Calu3 (cell line): ENCODE measurements at regions not wholly inside any gene's neighbourhood (a gene's known extent, or its start where the extent isn't known, plus 50 kb on each side); places are given as distances from the start of the nearest gene placed in this dataset.

ENCODE experiments used
- BruUV-seq: library from RNA; stranded (reverse); fragments of 400-500 nt; replicated peaks from 2 replicates; lab custom pipeline; 2021; lab: Mats Ljungman, UMichigan
- CTCF ChIA-PET: fragments of 300-600 bp; sonication (Branson Sonifier 250); formaldehyde crosslinking; loops from one replicate; lab custom pipeline; 2022; ENCODE audit warnings: antibody characterized with exemption; lab: Charles Lee
- DNase-seq: peaks from one replicate; pipeline ENCODE4 v3.0.0; 2022
- H3K27ac Mint-ChIP-seq: one replicate; pipeline ENCODE4 v1.8.0; 2022; ENCODE audit warnings: mixed read lengths; ENCODE audit not compliant: unreplicated experiment
- H3K27me3 Mint-ChIP-seq: one replicate; pipeline ENCODE4 v1.8.0; 2022; ENCODE audit warnings: mixed read lengths; ENCODE audit not compliant: unreplicated experiment
- H3K36me3 Mint-ChIP-seq: one replicate; pipeline ENCODE4 v1.8.0; 2022; ENCODE audit warnings: mild to moderate bottlenecking, moderate library complexity, mixed read lengths; ENCODE audit not compliant: insufficient read depth, unreplicated experiment
- H3K4me1 Mint-ChIP-seq: one replicate; pipeline ENCODE4 v1.8.0; 2022; ENCODE audit warnings: mild to moderate bottlenecking, low read depth, mixed read lengths; ENCODE audit not compliant: unreplicated experiment
- H3K4me3 Mint-ChIP-seq: one replicate; pipeline ENCODE4 v1.8.0; 2022; ENCODE audit warnings: mild to moderate bottlenecking, low read depth, moderate library complexity, mixed read lengths; ENCODE audit not compliant: unreplicated experiment
- H3K9me3 Mint-ChIP-seq: one replicate; pipeline ENCODE4 v1.8.0; 2022; ENCODE audit warnings: low read depth, mixed read lengths; ENCODE audit not compliant: unreplicated experiment
- intact Hi-C: fragments of 100-400 bp; cut with micrococcal nuclease; formaldehyde crosslinking; loops from one replicate; pipeline ENCODE4 v1.10.0; 2022; ENCODE audit not compliant: unreplicated experiment
- TF ChIP-seq, protein P1 (sequence below): fragments of 200-600 bp; IDR thresholded peaks from one replicate; pipeline ENCODE4 v1.8.0; 2022; ENCODE audit warnings: antibody characterized with exemption; ENCODE audit not compliant: unreplicated experiment

DNA sequence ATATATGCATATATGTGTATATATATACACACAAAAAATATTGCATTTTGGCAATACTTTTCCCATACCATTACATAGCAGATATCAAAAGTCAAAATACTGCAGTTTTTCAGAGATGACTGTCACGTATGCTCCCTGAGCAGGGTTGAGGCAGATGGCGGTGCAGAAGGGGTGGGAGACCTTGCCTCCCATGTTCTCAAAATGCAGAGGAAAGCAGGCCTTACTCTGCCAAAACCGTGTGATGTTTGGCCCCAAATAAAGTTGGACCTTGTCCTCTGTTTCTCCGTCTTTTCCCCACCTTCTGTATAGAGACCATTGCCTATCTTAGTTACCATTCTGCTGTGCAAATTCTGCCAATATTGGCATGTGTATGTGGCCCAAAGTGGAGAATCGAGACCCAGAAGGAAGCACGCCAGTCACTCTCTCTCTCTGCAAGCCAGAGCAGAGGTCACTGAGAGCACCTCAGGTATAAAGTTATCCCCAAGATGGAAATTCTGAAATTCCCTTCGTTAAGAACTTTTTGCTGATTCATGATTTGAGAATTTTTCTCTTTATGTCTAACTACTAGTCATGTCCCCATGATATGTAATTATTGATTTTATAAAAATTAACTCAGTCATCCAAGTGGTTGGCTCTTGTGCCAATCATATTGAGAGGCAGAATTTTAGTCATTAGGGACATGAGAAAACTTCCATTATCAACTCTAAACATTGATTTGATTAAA, 898.8 kb downstream of the EPHA4 start:
- Mint-ChIP-seq H3K36me3 (no peaks in the 10 kb centered on the region), H3K27me3 (no peaks in the 10 kb centered on the region), H3K27ac (no peak overlapping the region), H3K9me3 (peaks cover 12% of the 10 kb centered on the region), H3K4me3 (no peak overlapping the region), H3K4me1 (no peaks in the 10 kb centered on the region)
- TF ChIP-seq, protein P1, sequence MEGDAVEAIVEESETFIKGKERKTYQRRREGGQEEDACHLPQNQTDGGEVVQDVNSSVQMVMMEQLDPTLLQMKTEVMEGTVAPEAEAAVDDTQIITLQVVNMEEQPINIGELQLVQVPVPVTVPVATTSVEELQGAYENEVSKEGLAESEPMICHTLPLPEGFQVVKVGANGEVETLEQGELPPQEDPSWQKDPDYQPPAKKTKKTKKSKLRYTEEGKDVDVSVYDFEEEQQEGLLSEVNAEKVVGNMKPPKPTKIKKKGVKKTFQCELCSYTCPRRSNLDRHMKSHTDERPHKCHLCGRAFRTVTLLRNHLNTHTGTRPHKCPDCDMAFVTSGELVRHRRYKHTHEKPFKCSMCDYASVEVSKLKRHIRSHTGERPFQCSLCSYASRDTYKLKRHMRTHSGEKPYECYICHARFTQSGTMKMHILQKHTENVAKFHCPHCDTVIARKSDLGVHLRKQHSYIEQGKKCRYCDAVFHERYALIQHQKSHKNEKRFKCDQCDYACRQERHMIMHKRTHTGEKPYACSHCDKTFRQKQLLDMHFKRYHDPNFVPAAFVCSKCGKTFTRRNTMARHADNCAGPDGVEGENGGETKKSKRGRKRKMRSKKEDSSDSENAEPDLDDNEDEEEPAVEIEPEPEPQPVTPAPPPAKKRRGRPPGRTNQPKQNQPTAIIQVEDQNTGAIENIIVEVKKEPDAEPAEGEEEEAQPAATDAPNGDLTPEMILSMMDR: no peak
- DNase-seq: no peak
- CTCF ChIA-PET: no interaction called here
- intact Hi-C loops: loop anchor here (5.0 kb wide), 1 partner anchor 936 kb away; no protein-coding TSS in a partner anchor
- BruUV-seq: no TSS peak

DNA sequence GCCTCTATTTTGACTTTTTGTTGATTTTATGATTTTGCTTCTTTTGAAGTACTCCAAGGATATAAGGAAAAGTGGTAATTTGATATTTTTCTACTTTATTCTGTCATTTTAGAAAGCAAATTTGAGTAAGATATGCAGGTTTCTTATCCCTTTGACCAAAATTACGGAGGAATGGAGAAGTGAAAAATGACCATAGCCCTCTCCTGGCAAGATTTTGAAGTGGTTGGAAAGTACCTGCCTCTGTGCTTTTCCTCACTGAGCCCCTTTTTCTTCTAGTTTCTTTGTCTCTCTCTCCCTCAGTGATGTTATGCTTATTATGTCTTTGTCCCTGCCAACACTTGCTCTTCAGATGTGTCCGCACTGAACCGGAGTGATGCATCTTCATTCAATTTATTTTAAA, 898.1 kb downstream of the EPHA4 start:
- BruUV-seq: no TSS peak
- Mint-ChIP-seq H3K4me1 (no peaks in the 10 kb centered on the region), H3K36me3 (no peaks in the 10 kb centered on the region), H3K27ac (no peak overlapping the region), H3K9me3 (peaks cover 5% of the 10 kb centered on the region), H3K4me3 (no peak overlapping the region), H3K27me3 (no peaks in the 10 kb centered on the region)
- TF ChIP-seq, protein P1: no peak
- no peak for DNase-seq
- intact Hi-C loops: loop anchor here (5.0 kb wide), 1 partner anchor 937 kb away; no protein-coding TSS in a partner anchor
- CTCF ChIA-PET: no interaction called here

DNA sequence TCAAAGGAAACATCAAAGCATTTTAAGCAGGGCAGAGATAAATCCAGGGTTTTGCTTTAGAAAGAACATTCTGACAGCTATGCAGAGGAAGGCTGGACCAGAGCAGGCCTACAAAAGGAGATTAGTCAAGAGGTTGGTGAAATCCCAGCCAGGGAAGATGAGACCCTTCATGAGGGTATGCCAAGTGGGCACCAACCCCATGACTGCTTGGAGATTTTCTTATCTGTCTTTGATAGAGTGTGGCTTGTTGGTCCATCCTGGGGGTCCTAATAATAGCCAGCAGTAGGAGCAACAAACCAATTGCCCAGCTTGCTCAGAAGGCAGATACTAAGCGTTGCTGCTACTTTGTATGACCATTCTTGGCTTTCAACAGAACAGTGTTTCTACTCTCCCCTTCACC, 895.4 kb downstream of the EPHA4 start:
- intact Hi-C loops: no loop called here
- CTCF ChIA-PET: no interaction called here
- DNase-seq: no peak
- Mint-ChIP-seq H3K27me3 (no peaks in the 10 kb centered on the region), H3K4me1 (no peaks in the 10 kb centered on the region), H3K4me3 (no peak overlapping the region), H3K36me3 (no peaks in the 10 kb centered on the region), H3K27ac (no peak overlapping the region), H3K9me3 (no peaks in the 10 kb centered on the region)
- no TSS peak for BruUV-seq
- TF ChIP-seq, protein P1: no peak

DNA sequence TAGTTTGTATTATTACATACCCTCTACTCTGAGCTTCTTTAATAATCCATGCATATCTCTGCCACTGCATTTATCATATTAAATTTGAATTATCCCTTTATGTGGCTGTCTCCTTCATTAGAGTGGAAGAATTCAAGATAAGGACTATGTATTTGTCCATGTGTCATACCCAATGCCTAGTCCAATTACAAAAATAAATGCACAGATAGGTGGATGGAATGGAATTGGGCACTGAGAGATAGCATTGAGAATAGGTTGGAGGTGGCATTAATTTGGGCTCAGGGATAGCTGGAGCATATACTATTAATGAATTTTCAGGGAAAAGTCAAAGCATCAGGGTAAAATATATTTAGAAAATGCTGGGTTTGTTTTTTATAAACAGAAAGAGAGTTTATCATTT, 893.2 kb downstream of the EPHA4 start:
- Mint-ChIP-seq H3K4me3 (no peak overlapping the region), H3K27me3 (no peaks in the 10 kb centered on the region), H3K9me3 (no peaks in the 10 kb centered on the region), H3K4me1 (no peaks in the 10 kb centered on the region), H3K36me3 (no peaks in the 10 kb centered on the region), H3K27ac (no peak overlapping the region)
- intact Hi-C loops: no loop called here
- DNase-seq: no peak
- TF ChIP-seq, protein P1: no peak
- BruUV-seq: no TSS peak
- CTCF ChIA-PET: no interaction called here
